ENCODE measurements at regions not wholly inside any gene's neighbourhood (a gene's known extent, or its start where the extent isn't known, plus 50 kb on each side); places are given as distances from the start of the nearest gene placed in this dataset.

- TF ChIP-seq ZBTB40 (IDR thresholded peaks at IDR 0.05; ENCODE audit: borderline replicate concordance) = no peak
- TF ChIP-seq RB1 (IDR thresholded peaks at IDR 0.05; ENCODE audit: borderline replicate concordance) = no peak
Measured at GRCh38 chr5:168211245-168211644, 80.2 kb upstream of the WWC1 start (continued).

- H4K20me1 ChIP-seq (ENCODE audit: control insufficient read depth, insufficient read depth) = no peaks in the 10 kb centered on the region
- H3K27ac ChIP-seq (ENCODE audit: control insufficient read depth, insufficient read depth) = no peak overlapping the region
- H3K4me2 ChIP-seq (ENCODE audit: control insufficient read depth, insufficient read depth) = no peak overlapping the region
- H3K79me2 ChIP-seq (ENCODE audit: control insufficient read depth, insufficient read depth, low read length) = no peaks in the 10 kb centered on the region
- SMC1A ChIA-PET (ENCODE audit: uncharacterized antibody, unreplicated experiment) = no interaction called here
- DNase-seq (ENCODE audit: low read depth, low spot score) (no peak), FAIRE-seq (no peak), ATAC-seq (no peak)
- POLR2A ChIA-PET = no interaction called here
- H3K36me3 ChIP-seq (ENCODE audit: control insufficient read depth in 2 of 2, insufficient read depth in 2 of 2, low read length in 1 of 2) = no peaks in the 10 kb centered on the region
- H3K9ac ChIP-seq (ENCODE audit: control insufficient read depth, insufficient read depth, low read length) = no peak overlapping the region
- H3K4me3 ChIP-seq = no peak overlapping the region
- RAD21 ChIA-PET (ENCODE audit: unreplicated experiment) = no interaction called here
- in situ Hi-C loops (cut with MboI) (no loop called here), intact Hi-C loops (cut with micrococcal nuclease; ENCODE audit: unreplicated experiment) (no loop called here)
- no peaks in the 10 kb centered on the region for H3K9me3 ChIP-seq (replicated peaks; ENCODE audit: control insufficient read depth, insufficient read depth, low read length)
- H3K27me3 ChIP-seq (replicated peaks in 1 of 2; ENCODE audit: control insufficient read depth in 2 of 2, insufficient read depth in 2 of 2, low read length in 1 of 2) = peaks cover 1 to 3% of the 10 kb centered on the region in 2 experiments; a peak in 2 of 4 replicates
- BruUV-seq (replicated peaks) = no TSS peak
- no peak overlapping the region for H2AFZ ChIP-seq (ENCODE audit: control insufficient read depth, low read depth, low read length)
- H3K4me1 ChIP-seq (ENCODE audit: control insufficient read depth, insufficient read depth, low read length) = no peaks in the 10 kb centered on the region
- 43% methylated on average over 6 of the region's 6 CpGs for WGBS (ENCODE audit: insufficient coverage, insufficient replicate concordance, low lambda C conversion rate, missing lambda C conversion rate)
- CTCF ChIA-PET = interaction anchor here (1.5 kb wide), 1 partner anchor 8 kb away, joined by 3 read pairs; no protein-coding TSS in a partner anchor
- TF ChIP-seq NRF1 (conservative IDR thresholded peaks at IDR 0.05; ENCODE audit: low read depth, low read length) (no peak), IRF4 (IDR thresholded peaks at IDR 0.05; ENCODE audit: low read depth, low read length) (no peak), RCOR1 (conservative IDR thresholded peaks at IDR 0.05; ENCODE audit: low read depth, low read length) (no peak), MLLT1 (IDR thresholded peaks at IDR 0.05) (no peak), RB1 (IDR thresholded peaks at IDR 0.05; ENCODE audit: borderline replicate concordance) (no peak), TARDBP (IDR thresholded peaks at IDR 0.05; ENCODE audit: borderline replicate concordance) (no peak), USF1 (IDR thresholded peaks at IDR 0.05; ENCODE audit: borderline replicate concordance, extremely low read length, insufficient read depth, low read depth, low read length) (no peak), EED (IDR thresholded peaks at IDR 0.05; ENCODE audit: low read depth) (no peak), ZBTB40 (IDR thresholded peaks at IDR 0.05; ENCODE audit: borderline replicate concordance) (no peak), RFX5 (IDR thresholded peaks at IDR 0.05; ENCODE audit: low read depth, low read length) (no peak), KDM1A (IDR thresholded peaks at IDR 0.05; ENCODE audit: borderline replicate concordance) (no peak), ZSCAN29 (IDR thresholded peaks at IDR 0.05) (no peak), ZNF384 (IDR thresholded peaks at IDR 0.05; ENCODE audit: borderline replicate concordance, low read depth, low read length) (no peak)
Measured at GRCh38 chr5:168211936-168212335, 79.5 kb upstream of the WWC1 start.

Data from GM12878 (cell line).